Astrocyte of the cerebellum (primary cell): ENCODE measurements at regions not wholly inside any gene's neighbourhood (a gene's known extent, or its start where the extent isn't known, plus 50 kb on each side); places are given as distances from the start of the nearest gene placed in this dataset.

Experiments used
- DNase-seq: peaks from one replicate; pipeline ENCODE4 v3.0.0-alpha.2; 2011; ENCODE audit warnings: low read depth
- H3K4me3 ChIP-seq: 2 replicates; pipeline ENCODE4 v1.5.1; 2011; ENCODE audit warnings: mild to moderate bottlenecking, low read depth, low read length, moderate library complexity
- in situ Hi-C: cut with HindIII; loops from 2 replicates; pipeline ENCODE4 v1.10.0; 2017; ENCODE audit warnings: low sequenced_read_pairs
- TF ChIP-seq, protein P1 (sequence below): IDR thresholded peaks from 2 replicates; pipeline ENCODE4 v1.5.1; 2012; ENCODE audit warnings: low read length, low read depth, moderate library complexity, mild to moderate bottlenecking; ENCODE audit errors: missing control alignments

DNA sequence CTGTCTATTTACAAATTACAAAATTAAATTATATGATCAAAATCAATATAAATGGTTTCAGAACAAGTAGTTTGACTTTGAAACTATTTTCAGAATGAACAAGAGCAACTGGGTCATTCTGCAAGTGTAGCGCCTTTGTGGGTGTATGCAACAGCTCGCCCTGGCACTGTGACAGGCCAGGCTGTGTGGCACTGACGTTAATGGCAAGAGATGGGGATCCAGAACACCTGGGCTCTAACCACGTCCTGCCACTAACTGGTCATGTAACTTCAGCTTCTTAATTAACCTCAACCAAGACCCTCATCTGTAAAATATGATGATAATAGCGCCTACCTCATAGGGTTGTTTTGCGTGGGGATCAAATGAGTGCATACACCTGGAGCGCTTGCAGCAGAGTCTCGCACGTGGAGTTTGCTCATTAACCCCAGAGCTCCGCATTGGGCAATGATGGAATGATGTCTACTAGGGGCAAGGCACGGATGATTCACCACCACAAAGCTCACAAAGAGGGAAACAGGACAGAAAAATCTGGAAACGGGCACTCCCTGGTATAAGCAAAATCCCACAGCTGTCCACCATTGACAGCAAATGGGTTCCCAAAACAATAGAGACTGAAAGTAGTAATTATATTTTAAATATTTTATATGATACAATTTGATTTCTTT, 639.4 kb downstream of the SEMA5A start:
- peak; percentile 41 for DNase-seq
- in situ Hi-C loops: no loop called here
- TF ChIP-seq, protein P1, sequence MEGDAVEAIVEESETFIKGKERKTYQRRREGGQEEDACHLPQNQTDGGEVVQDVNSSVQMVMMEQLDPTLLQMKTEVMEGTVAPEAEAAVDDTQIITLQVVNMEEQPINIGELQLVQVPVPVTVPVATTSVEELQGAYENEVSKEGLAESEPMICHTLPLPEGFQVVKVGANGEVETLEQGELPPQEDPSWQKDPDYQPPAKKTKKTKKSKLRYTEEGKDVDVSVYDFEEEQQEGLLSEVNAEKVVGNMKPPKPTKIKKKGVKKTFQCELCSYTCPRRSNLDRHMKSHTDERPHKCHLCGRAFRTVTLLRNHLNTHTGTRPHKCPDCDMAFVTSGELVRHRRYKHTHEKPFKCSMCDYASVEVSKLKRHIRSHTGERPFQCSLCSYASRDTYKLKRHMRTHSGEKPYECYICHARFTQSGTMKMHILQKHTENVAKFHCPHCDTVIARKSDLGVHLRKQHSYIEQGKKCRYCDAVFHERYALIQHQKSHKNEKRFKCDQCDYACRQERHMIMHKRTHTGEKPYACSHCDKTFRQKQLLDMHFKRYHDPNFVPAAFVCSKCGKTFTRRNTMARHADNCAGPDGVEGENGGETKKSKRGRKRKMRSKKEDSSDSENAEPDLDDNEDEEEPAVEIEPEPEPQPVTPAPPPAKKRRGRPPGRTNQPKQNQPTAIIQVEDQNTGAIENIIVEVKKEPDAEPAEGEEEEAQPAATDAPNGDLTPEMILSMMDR: no peak
- no peak overlapping the region for H3K4me3 ChIP-seq

DNA sequence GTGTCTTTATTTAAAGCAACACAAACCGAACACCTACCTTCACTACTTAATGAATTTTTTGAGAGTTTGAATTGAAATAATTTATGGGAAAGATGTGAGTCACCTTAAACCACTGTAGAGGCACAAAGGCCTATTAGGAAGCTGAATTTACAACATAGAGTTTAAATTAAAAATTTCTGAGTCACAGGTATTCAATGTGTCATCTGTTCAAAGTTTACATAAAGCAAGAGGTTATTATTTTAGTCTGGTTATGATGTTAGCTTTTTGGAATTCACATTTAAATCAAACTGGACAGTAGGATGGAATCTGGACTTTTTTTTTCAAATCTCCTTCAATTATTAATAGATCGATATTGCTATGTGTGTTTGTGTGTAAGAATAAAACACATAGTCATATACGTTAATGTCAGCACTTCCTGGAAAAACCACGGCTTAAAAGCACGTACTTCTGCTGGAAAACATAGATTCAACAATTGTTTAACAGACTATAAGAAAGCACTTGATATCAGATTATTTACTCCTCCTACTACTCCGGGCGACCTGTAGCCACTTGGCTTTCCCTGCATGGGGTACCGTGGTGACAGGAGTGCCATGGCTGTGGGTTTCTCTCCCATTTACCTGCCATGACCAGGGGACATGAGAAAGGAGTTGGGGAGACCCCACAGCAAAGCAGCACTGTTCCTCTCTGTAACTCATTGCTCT, 638.6 kb downstream of the SEMA5A start:
- peak; percentile 51 for DNase-seq
- in situ Hi-C loops: no loop called here
- TF ChIP-seq, protein P1: no peak
- no peak overlapping the region for H3K4me3 ChIP-seq

DNA sequence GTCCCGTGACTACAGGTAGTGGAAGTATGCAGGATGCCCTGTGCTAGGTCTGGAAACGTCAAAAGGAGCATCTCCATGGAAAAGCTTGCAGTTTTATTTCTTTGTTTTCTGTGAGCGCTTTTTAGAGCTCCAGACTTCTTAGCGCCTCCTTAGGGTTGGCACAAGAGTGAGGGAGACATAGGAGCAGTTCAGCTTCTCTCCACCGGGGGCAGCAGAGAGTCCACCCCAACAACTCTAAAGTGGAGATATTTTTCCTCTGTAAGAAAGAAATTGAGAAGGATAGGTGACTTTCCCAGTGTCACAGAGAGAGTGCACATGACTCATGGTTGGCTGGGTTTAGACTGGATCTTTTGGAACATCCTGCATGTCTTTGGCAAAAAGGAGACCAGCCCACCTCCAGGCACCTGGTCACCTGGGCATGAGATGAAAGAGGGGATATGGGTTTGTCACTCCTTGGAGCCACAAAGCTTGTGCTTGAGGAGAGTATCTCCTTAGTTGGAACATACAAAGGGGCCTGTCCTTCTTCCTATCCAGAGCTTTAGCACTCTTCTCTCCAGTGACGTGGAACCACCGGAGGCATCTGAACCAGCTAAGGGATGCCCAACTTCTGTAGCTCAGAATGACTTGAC, 637.7 kb downstream of the SEMA5A start:
- DNase-seq: no peak
- in situ Hi-C loops: no loop called here
- TF ChIP-seq, protein P1: peak; percentile 81
- H3K4me3 ChIP-seq: no peak overlapping the region

DNA sequence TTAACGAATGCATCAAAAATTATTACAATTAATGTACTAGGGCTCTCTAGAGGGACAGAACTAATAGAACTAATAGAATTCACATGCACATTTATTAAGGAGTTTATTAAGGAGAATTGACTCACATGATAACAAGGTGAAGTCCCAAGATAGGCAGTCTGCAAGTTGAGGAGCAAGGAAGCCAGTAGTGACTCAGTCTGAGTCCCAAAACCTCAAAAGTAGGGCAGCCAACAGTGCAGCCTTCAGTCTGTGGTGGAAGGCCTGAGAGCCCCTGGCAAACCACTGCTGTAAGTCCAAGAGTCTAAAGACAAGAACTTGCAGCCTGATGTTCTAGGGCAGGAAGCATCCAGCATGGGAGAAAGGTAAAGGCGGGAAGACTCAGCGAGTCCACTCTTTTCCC, 633.8 kb downstream of the SEMA5A start:
- in situ Hi-C loops: no loop called here
- no peak overlapping the region for H3K4me3 ChIP-seq
- no peak for DNase-seq

DNA sequence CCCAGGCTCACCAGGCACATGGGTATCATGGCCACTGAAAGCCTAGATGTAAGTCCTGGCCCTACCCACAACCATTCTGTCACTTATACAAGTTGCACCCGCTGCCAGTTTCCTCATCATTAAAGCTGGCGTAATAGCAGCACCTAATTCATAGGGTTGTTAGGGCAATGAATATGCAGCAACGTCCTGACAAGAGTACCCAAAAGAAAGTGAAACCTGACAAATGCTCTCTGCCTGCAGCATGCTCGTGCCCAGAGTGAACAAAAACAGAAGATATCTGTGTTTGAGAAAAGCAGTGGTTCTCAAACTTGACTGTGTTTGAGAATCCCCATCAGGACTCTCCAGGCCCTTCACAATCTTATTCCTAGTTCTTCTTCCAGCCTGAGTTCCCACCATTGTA, 632.4 kb downstream of the SEMA5A start:
- H3K4me3 ChIP-seq: no peak overlapping the region
- TF ChIP-seq, protein P1: no peak
- in situ Hi-C loops: no loop called here
- DNase-seq: no peak

More for the DNA sequence above, 633.8 kb downstream of the SEMA5A start:
- TF ChIP-seq, protein P1: no peak

DNA sequence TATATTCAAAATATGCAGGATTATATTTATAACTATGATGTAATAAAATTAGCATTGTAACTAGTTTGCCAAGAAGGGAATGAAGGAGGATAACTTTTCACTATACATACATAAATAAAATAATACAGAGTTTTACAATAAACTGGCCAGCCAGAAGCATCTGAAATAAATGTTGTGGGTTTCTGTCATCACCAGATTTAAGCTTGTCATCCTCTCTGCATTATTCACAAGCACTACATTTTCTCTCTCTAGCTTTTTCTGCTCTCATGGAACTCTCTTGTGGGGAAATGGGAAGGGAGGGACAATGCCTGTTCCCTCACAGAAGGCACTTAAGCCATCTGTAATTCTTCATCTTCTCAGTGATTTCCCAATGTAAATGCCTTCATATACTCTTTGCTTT, 626.8 kb downstream of the SEMA5A start:
- no peak for DNase-seq
- in situ Hi-C loops: no loop called here
- TF ChIP-seq, protein P1: no peak
- H3K4me3 ChIP-seq: no peak overlapping the region
